Nephron progenitor cell (in vitro differentiated cells): ENCODE measurements at regions not wholly inside any gene's neighbourhood (a gene's known extent, or its start where the extent isn't known, plus 50 kb on each side); places are given as distances from the start of the nearest gene placed in this dataset.

Experiments used
- DNase-seq: peaks from one replicate; pipeline ENCODE4 v3.0.0; 2021
- H3K27ac Mint-ChIP-seq: 2 replicates; pipeline ENCODE4 v1.8.0; 2021; ENCODE audit warnings: mild to moderate bottlenecking, moderate library complexity, mixed read lengths
- H3K27me3 Mint-ChIP-seq: 2 replicates; pipeline ENCODE4 v1.8.0; 2021; ENCODE audit warnings: mild to moderate bottlenecking, low read depth, mixed read lengths; ENCODE audit not compliant: poor library complexity
- H3K36me3 Mint-ChIP-seq: 2 replicates; pipeline ENCODE4 v1.8.0; 2021; ENCODE audit warnings: low read depth, mixed read lengths
- H3K4me1 Mint-ChIP-seq: 2 replicates; pipeline ENCODE4 v1.8.0; 2021; ENCODE audit warnings: mixed read lengths
- H3K4me3 Mint-ChIP-seq: 2 replicates; pipeline ENCODE4 v1.8.0; 2021; ENCODE audit warnings: mild to moderate bottlenecking, moderate library complexity, mixed read lengths
- H3K9me3 Mint-ChIP-seq: 2 replicates; pipeline ENCODE4 v1.8.0; 2021; ENCODE audit warnings: mild to moderate bottlenecking, moderate library complexity, mixed read lengths
- CTCF ChIP-seq: fragments of 200-600 bp; sonication (generic); IDR thresholded peaks from 2 replicates; pipeline ENCODE4 v1.5.0; 2021; ENCODE audit warnings: antibody characterized with exemption

GRCh38 chr18:64199581-64199980 is 50.7 kb upstream of the LINC00305 start:
- no peak for TF ChIP-seq CTCF
- H3K9me3 Mint-ChIP-seq: no peaks in the 10 kb centered on the region
- no peak for DNase-seq
- no peak overlapping the region for H3K4me3 Mint-ChIP-seq
- peaks cover 1% of the 10 kb centered on the region for H3K27me3 Mint-ChIP-seq
- H3K4me1 Mint-ChIP-seq: peaks cover 36% of the 10 kb centered on the region
- H3K27ac Mint-ChIP-seq: no peak overlapping the region
- H3K36me3 Mint-ChIP-seq: no peaks in the 10 kb centered on the region
